ENCODE measurements at regions not wholly inside any gene's neighbourhood (a gene's known extent, or its start where the extent isn't known, plus 50 kb on each side); places are given as distances from the start of the nearest gene placed in this dataset.

- Histone ChIP-seq H3K27me3 (ENCODE audit: control insufficient read depth in 1 of 2, insufficient read depth in 2 of 2, low read length in 2 of 2) (no peaks in the 10 kb centered on the region), H4K20me1 (ENCODE audit: insufficient read depth, low read length) (no peaks in the 10 kb centered on the region), H3K27ac (ENCODE audit: extremely low read length, insufficient read depth, low read length) (no peak overlapping the region), H2AFZ (ENCODE audit: low read length) (no peak overlapping the region), H3K36me3 (replicated peaks in 1 of 2; ENCODE audit: control insufficient read depth in 1 of 2, insufficient read depth in 2 of 2, low read length in 2 of 2) (no peaks in the 10 kb centered on the region), H3K9ac (ENCODE audit: insufficient read depth, low read depth, low read length) (no peak overlapping the region), H3K4me2 (ENCODE audit: low read depth, low read length) (no peak overlapping the region), H3K9me3 (ENCODE audit: low read length) (no peaks in the 10 kb centered on the region), H3K79me2 (ENCODE audit: insufficient read depth, low read length) (no peaks in the 10 kb centered on the region), H3K4me3 (replicated peaks in 1 of 3; ENCODE audit: insufficient read depth in 1 of 3, low read depth in 2 of 3, low read length in 3 of 3) (no peak overlapping the region), H3K4me1 (ENCODE audit: insufficient read depth, low read length) (no peaks in the 10 kb centered on the region)
- TF ChIP-seq MXI1 (IDR thresholded peaks at IDR 0.05; ENCODE audit: borderline replicate concordance, low read depth, low read length) (no peak), ZNF816 (CRISPR knock-in tag; IDR thresholded peaks at IDR 0.05; ENCODE audit: borderline replicate concordance) (no peak), SALL1 (CRISPR knock-in tag; IDR thresholded peaks at IDR 0.05) (no peak), ZNF777 (CRISPR knock-in tag; IDR thresholded peaks at IDR 0.05) (no peak), ZNF543 (CRISPR knock-in tag; IDR thresholded peaks at IDR 0.05) (no peak), CENPX (CRISPR knock-in tag; IDR thresholded peaks at IDR 0.05) (no peak), ZBTB49 (CRISPR knock-in tag; IDR thresholded peaks at IDR 0.05; ENCODE audit: borderline replicate concordance) (no peak), TRIM22 (IDR thresholded peaks at IDR 0.05) (no peak), ZBTB39 (CRISPR knock-in tag; IDR thresholded peaks at IDR 0.05) (no peak), SRSF9 (IDR thresholded peaks at IDR 0.05; ENCODE audit: borderline replicate concordance, insufficient read depth, low read depth, low read length, poor library complexity, severe bottlenecking) (no peak), FOXA3 (CRISPR knock-in tag; IDR thresholded peaks at IDR 0.05) (no peak)
- no peak for ATAC-seq
- no peak for FAIRE-seq
- no peak for DNase-seq (ENCODE audit: low spot score)
- BruUV-seq (replicated peaks): no TSS peak
- intact Hi-C loops (cut with micrococcal nuclease; ENCODE audit: unreplicated experiment) (no loop called here), in situ Hi-C loops (cut with HindIII; ENCODE audit: extremely low pct_ligation_motif_present, low pct_unique_long_range_greater_than_20kb) (no loop called here)
- 0% methylated on average over 1 of the region's 1 CpG for WGBS (ENCODE audit: low lambda C conversion rate)
- POLR2A ChIA-PET: no interaction called here
- CTCF ChIA-PET (ENCODE audit: low intra/inter-chr PET ratio, low total read pairs): no interaction called here
These were observed 269.4 kb upstream of the ZPLD1 start for GRCh38 chr3:102165367-102165766.
